ENCODE measurements at regions not wholly inside any gene's neighbourhood (a gene's known extent, or its start where the extent isn't known, plus 50 kb on each side); places are given as distances from the start of the nearest gene placed in this dataset.

GRCh38 chr20:5492937-5493336, 117.9 kb downstream of the GPCPD1 start:
- Mint-ChIP-seq H3K27me3 (peaks cover 7% of the 10 kb centered on the region), H3K4me1 (no peaks in the 10 kb centered on the region), H3K9me3 (ENCODE audit: insufficient read depth) (no peaks in the 10 kb centered on the region), H3K4me3 (no peak overlapping the region), H3K27ac (no peak overlapping the region)
- ATAC-seq (ENCODE audit: low read depth) (no peak), DNase-seq (no peak)
- CTCF ChIA-PET, result no interaction called here
- Histone ChIP-seq H3K4me2 (replicated peaks; ENCODE audit: low read depth, low read length, poor library complexity, severe bottlenecking) (no peak overlapping the region), H2AFZ (ENCODE audit: insufficient read depth, low read depth, low read length, poor library complexity, severe bottlenecking) (no peak overlapping the region), H3K4me1 (ENCODE audit: control insufficient read depth in 2 of 2, insufficient read depth in 2 of 2, low read length in 2 of 2) (no peaks in the 10 kb centered on the region), H3K27ac (ENCODE audit: low read length in 2 of 2) (no peak overlapping the region), H4K20me1 (ENCODE audit: control insufficient read depth, insufficient read depth, low read length, poor library complexity, severe bottlenecking) (no peaks in the 10 kb centered on the region), H3K79me2 (ENCODE audit: control insufficient read depth, insufficient read depth, low read length) (no peaks in the 10 kb centered on the region), H3K27me3 (replicated peaks in 1 of 4; ENCODE audit: control extremely low read depth in 1 of 4, control insufficient read depth in 3 of 4, insufficient read depth in 4 of 4, low read length in 3 of 4) (no peaks in the 10 kb centered on the region), H3K9me3 (ENCODE audit: control extremely low read depth in 1 of 3, control insufficient read depth in 2 of 3, insufficient read depth in 1 of 3, low read length in 2 of 3) (peaks cover 0 to 2% (median 0%) of the 10 kb centered on the region in 3 donors), H3K4me3 (ENCODE audit: control extremely low read depth in 1 of 5, extremely low read depth in 1 of 5, insufficient read depth in 1 of 5, low read depth in 2 of 5, low read length in 4 of 5) (no peak overlapping the region), H3K9ac (ENCODE audit: low read length) (no peak overlapping the region), H3K36me3 (replicated peaks in 1 of 2; ENCODE audit: control extremely low read depth in 1 of 2, control insufficient read depth in 1 of 2, extremely low read depth in 1 of 2, insufficient read depth in 2 of 2, low read length in 1 of 2) (no peaks in the 10 kb centered on the region)
- intact Hi-C loops (cut with micrococcal nuclease), result no loop called here
- POLR2A ChIA-PET, result no interaction called here
- 64% methylated on average over 3 of the region's 5 CpGs for WGBS (ENCODE audit: insufficient coverage)
- no peak for TF ChIP-seq EZH2 (IDR thresholded peaks at IDR 0.05; ENCODE audit: borderline replicate concordance, insufficient read depth, low read depth, low read length, poor library complexity, severe bottlenecking)
- TF ChIP-seq, protein P1, sequence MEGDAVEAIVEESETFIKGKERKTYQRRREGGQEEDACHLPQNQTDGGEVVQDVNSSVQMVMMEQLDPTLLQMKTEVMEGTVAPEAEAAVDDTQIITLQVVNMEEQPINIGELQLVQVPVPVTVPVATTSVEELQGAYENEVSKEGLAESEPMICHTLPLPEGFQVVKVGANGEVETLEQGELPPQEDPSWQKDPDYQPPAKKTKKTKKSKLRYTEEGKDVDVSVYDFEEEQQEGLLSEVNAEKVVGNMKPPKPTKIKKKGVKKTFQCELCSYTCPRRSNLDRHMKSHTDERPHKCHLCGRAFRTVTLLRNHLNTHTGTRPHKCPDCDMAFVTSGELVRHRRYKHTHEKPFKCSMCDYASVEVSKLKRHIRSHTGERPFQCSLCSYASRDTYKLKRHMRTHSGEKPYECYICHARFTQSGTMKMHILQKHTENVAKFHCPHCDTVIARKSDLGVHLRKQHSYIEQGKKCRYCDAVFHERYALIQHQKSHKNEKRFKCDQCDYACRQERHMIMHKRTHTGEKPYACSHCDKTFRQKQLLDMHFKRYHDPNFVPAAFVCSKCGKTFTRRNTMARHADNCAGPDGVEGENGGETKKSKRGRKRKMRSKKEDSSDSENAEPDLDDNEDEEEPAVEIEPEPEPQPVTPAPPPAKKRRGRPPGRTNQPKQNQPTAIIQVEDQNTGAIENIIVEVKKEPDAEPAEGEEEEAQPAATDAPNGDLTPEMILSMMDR (IDR thresholded peaks at IDR 0.05), result no peak

- intact Hi-C loops (cut with micrococcal nuclease), result no loop called here
- no peaks in the 10 kb centered on the region for H4K20me1 ChIP-seq (ENCODE audit: control insufficient read depth, insufficient read depth, low read length, poor library complexity, severe bottlenecking)
- H3K4me1 ChIP-seq (ENCODE audit: control insufficient read depth in 2 of 2, insufficient read depth in 2 of 2, low read length in 2 of 2), result no peaks in the 10 kb centered on the region
- no peaks in the 10 kb centered on the region for H3K79me2 ChIP-seq (ENCODE audit: control insufficient read depth, insufficient read depth, low read length)
- no peak overlapping the region for H3K9ac ChIP-seq (ENCODE audit: low read length)
- Mint-ChIP-seq H3K4me3 (no peak overlapping the region), H3K4me1 (no peaks in the 10 kb centered on the region), H3K27me3 (peaks cover 20% of the 10 kb centered on the region), H3K27ac (no peak overlapping the region), H3K9me3 (ENCODE audit: insufficient read depth) (no peaks in the 10 kb centered on the region)
- ATAC-seq (ENCODE audit: low read depth) (no peak), DNase-seq (no peak)
- no peak overlapping the region for H3K4me2 ChIP-seq (replicated peaks; ENCODE audit: low read depth, low read length, poor library complexity, severe bottlenecking)
- no peaks in the 10 kb centered on the region for H3K36me3 ChIP-seq (replicated peaks in 1 of 2; ENCODE audit: control extremely low read depth in 1 of 2, control insufficient read depth in 1 of 2, extremely low read depth in 1 of 2, insufficient read depth in 2 of 2, low read length in 1 of 2)
- H3K9me3 ChIP-seq (ENCODE audit: control extremely low read depth in 1 of 3, control insufficient read depth in 2 of 3, insufficient read depth in 1 of 3, low read length in 2 of 3), result no peaks in the 10 kb centered on the region
- H2AFZ ChIP-seq (ENCODE audit: insufficient read depth, low read depth, low read length, poor library complexity, severe bottlenecking), result no peak overlapping the region
- CTCF ChIA-PET, result no interaction called here
- WGBS (ENCODE audit: insufficient coverage), result no CpG with 5 or more reads among the region's 3 CpGs
- no peak for TF ChIP-seq EZH2 (IDR thresholded peaks at IDR 0.05; ENCODE audit: borderline replicate concordance, insufficient read depth, low read depth, low read length, poor library complexity, severe bottlenecking)
- TF ChIP-seq, protein P1 (IDR thresholded peaks at IDR 0.05), result no peak
- POLR2A ChIA-PET, result no interaction called here
- no peak overlapping the region for H3K27ac ChIP-seq (ENCODE audit: low read length in 2 of 2)
- H3K27me3 ChIP-seq (replicated peaks in 1 of 4; ENCODE audit: control extremely low read depth in 1 of 4, control insufficient read depth in 3 of 4, insufficient read depth in 4 of 4, low read length in 3 of 4), result peaks cover 0 to 4% (median 0%) of the 10 kb centered on the region in 4 experiments
- no peak overlapping the region for H3K4me3 ChIP-seq (ENCODE audit: control extremely low read depth in 1 of 5, extremely low read depth in 1 of 5, insufficient read depth in 1 of 5, low read depth in 2 of 5, low read length in 4 of 5)
Observed at GRCh38 chr20:5491455-5491854, 119.4 kb downstream of the GPCPD1 start.
